Spleen (tissue), 7 donors: ENCODE measurements at regions not wholly inside any gene's neighbourhood (a gene's known extent, or its start where the extent isn't known, plus 50 kb on each side); places are given as distances from the start of the nearest gene placed in this dataset.

ENCODE experiments used
- CTCF ChIP-seq, 11 experiments: fragments of 200-600 bp in 7 of 11; fragments of 450-650 bp in 4 of 11; sonication (generic) in 4 of 11; IDR thresholded peaks in 8 of 11; conservative IDR thresholded peaks in 3 of 11; 1 replicate in 7 of 11; 2 replicates in 4 of 11; pipeline versions ENCODE4 v1.4.0 to v1.8.0; 2016 to 2021; ENCODE audit warnings: antibody characterized with exemption in 11 of 11, inconsistent platforms in 4 of 11, mild to moderate bottlenecking in 1 of 11
- POLR2AphosphoS5 ChIP-seq, 3 donors: sonication (generic); formaldehyde crosslinking; IDR thresholded peaks; one replicate each; pipeline ENCODE4 v1.5.1; 2017; ENCODE audit warnings: antibody characterized with exemption in 3 of 3
- donor health status: DM: no; HTN: no; CAD: no; lungs with moderate emphysema.
- donor health status: DM: no; HTN: no; CAD: no.
- donor health status: DM: no; HTN: no; CAD: no.

GRCh38 chr13:73676550-73677047 is 457.6 kb downstream of the KLF12 start:
- TF ChIP-seq CTCF (IDR thresholded peaks at IDR 0.05 in 8 of 11, conservative IDR thresholded peaks at IDR 0.05 in 3 of 11) = no peak
- no peak for TF ChIP-seq POLR2AphosphoS5 (IDR thresholded peaks at IDR 0.05)
